K562 (cell line): ENCODE measurements at regions not wholly inside any gene's neighbourhood (a gene's known extent, or its start where the extent isn't known, plus 50 kb on each side); places are given as distances from the start of the nearest gene placed in this dataset.

Experiments used
- BACH1 ChIP-seq: fragments of 200-800 bp; sonication (Bioruptor generic); IDR thresholded peaks from 2 replicates; pipeline ENCODE4 v1.6.1; 2016; ENCODE audit warnings: missing genetic modification characterization, missing compliant biosample characterization
- CCNT2 ChIP-seq: IDR thresholded peaks from 2 replicates; pipeline ENCODE4 v1.6.1; 2011; ENCODE audit warnings: borderline replicate concordance, low read depth, mild to moderate bottlenecking, moderate library complexity, mixed read lengths, low read length; ENCODE audit not compliant: insufficient read length; ENCODE audit errors: extremely low read depth
- DNMT1 ChIP-seq: fragments of 450-650 bp; IDR thresholded peaks from 2 replicates; pipeline ENCODE4 v1.6.1; 2016; ENCODE audit warnings: antibody characterized with exemption, mild to moderate bottlenecking
- KAT2B ChIP-seq: IDR thresholded peaks from one replicate; pipeline ENCODE4 v1.6.1; 2012; ENCODE audit warnings: low read depth, mild to moderate bottlenecking, control low read depth, inconsistent platforms, low read length, moderate library complexity
- MIER1 ChIP-seq: fragments of 450-650 bp; IDR thresholded peaks from 2 replicates; pipeline ENCODE4 v1.6.1; 2016; ENCODE audit warnings: antibody characterized with exemption, mild to moderate bottlenecking, low read depth
- NCOR1 ChIP-seq: fragments of 450-650 bp; IDR thresholded peaks from 2 replicates; pipeline ENCODE4 v1.6.1; 2016; ENCODE audit warnings: mild to moderate bottlenecking, moderate library complexity
- NR1H2 ChIP-seq: sonication (generic); formaldehyde crosslinking; IDR thresholded peaks from 2 replicates; pipeline ENCODE4 v1.4.0; 2020; ENCODE audit warnings: mild to moderate bottlenecking, missing genetic modification reagents
- PHTF2 ChIP-seq: fragments of 250-450 bp; sonication (Bioruptor Pico); IDR thresholded peaks from 2 replicates; pipeline ENCODE4 v1.5.0; 2021; ENCODE audit warnings: mild to moderate bottlenecking
- SAFB2 ChIP-seq: fragments of 200-400 bp; formaldehyde crosslinking; IDR thresholded peaks from 2 replicates; pipeline ENCODE4 v1.6.1; 2018; ENCODE audit warnings: borderline replicate concordance, low read length, low read depth, moderate library complexity; ENCODE audit not compliant: severe bottlenecking
- SMAD4 ChIP-seq: fragments of 250-450 bp; sonication (Bioruptor Pico); conservative IDR thresholded peaks from 2 replicates; pipeline ENCODE4 v1.8.0; 2021; ENCODE audit warnings: inconsistent platforms, mild to moderate bottlenecking, moderate library complexity
- TAF9B ChIP-seq: fragments of 450-650 bp; IDR thresholded peaks from 2 replicates; pipeline ENCODE4 v1.6.1; 2018; ENCODE audit warnings: mild to moderate bottlenecking; ENCODE audit not compliant: partially characterized antibody
- TAL1 ChIP-seq: fragments of 450-650 bp; IDR thresholded peaks from 2 replicates; pipeline ENCODE4 v1.6.1; 2016; ENCODE audit warnings: mild to moderate bottlenecking
- TSC22D4 ChIP-seq: fragments of 450-650 bp; IDR thresholded peaks from 2 replicates; pipeline ENCODE4 v1.6.1; 2016; ENCODE audit warnings: missing genetic modification characterization, missing biosample characterization, control low read depth
- ZFP36 ChIP-seq: fragments of 150-350 bp; IDR thresholded peaks from 2 replicates; pipeline ENCODE4 v1.6.1; 2018; ENCODE audit warnings: low read length, low read depth; ENCODE audit not compliant: partially characterized antibody
- ZNF174 ChIP-seq: fragments of 250-450 bp; sonication (Bioruptor Pico); IDR thresholded peaks from 2 replicates; pipeline ENCODE4 v1.4.0; 2020; ENCODE audit warnings: mild to moderate bottlenecking
- ZNF431 ChIP-seq: sonication (generic); formaldehyde crosslinking; IDR thresholded peaks from 2 replicates; pipeline ENCODE4 v1.8.0; 2022; ENCODE audit warnings: mild to moderate bottlenecking, missing genetic modification reagents
- TF ChIP-seq, protein P1 (sequence below): sonication (generic); formaldehyde crosslinking; IDR thresholded peaks from 2 replicates; pipeline ENCODE4 v1.8.1; 2023; ENCODE audit warnings: missing genetic modification reagents, mild to moderate bottlenecking, borderline replicate concordance
- TF ChIP-seq, protein P2 (sequence below): fragments of 450-650 bp; IDR thresholded peaks from 2 replicates; pipeline ENCODE4 v1.6.1; 2018; ENCODE audit not compliant: partially characterized antibody
- TF ChIP-seq, protein P3 (sequence below): fragments of 250-450 bp; sonication (Bioruptor Pico); IDR thresholded peaks from 2 replicates; pipeline ENCODE4 v1.6.1; 2021; ENCODE audit warnings: mild to moderate bottlenecking

DNA sequence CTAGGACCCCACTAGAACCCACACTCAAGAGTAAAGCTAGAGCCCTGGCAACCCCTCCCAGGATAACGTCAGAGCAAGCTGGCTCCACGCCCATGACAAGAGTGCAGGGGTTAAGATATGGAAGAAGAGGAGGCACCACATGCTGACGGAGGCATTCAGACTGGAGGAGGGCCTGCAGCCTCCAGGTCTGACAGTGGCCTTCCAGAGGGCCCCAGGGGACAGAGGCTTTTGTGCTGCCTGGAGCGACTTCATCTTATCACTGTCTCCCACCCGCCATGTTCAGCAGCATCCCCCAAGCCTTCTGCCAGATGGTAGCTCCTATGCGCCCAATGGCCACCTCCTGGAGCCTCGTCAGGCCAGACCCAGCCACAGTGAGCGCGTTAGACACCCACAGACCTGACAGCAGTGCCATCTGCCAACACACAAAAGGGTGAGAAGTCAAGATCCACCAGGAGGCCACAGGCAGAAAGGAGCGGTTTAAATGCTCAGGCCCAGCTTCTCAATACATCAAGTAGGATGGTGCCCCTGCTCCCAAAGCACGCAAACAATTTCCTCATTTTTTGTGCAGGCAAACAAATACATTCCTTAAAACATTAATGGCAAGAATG lies 65.8 kb downstream of the C5orf15 start (continued):
- TF ChIP-seq, protein P1, sequence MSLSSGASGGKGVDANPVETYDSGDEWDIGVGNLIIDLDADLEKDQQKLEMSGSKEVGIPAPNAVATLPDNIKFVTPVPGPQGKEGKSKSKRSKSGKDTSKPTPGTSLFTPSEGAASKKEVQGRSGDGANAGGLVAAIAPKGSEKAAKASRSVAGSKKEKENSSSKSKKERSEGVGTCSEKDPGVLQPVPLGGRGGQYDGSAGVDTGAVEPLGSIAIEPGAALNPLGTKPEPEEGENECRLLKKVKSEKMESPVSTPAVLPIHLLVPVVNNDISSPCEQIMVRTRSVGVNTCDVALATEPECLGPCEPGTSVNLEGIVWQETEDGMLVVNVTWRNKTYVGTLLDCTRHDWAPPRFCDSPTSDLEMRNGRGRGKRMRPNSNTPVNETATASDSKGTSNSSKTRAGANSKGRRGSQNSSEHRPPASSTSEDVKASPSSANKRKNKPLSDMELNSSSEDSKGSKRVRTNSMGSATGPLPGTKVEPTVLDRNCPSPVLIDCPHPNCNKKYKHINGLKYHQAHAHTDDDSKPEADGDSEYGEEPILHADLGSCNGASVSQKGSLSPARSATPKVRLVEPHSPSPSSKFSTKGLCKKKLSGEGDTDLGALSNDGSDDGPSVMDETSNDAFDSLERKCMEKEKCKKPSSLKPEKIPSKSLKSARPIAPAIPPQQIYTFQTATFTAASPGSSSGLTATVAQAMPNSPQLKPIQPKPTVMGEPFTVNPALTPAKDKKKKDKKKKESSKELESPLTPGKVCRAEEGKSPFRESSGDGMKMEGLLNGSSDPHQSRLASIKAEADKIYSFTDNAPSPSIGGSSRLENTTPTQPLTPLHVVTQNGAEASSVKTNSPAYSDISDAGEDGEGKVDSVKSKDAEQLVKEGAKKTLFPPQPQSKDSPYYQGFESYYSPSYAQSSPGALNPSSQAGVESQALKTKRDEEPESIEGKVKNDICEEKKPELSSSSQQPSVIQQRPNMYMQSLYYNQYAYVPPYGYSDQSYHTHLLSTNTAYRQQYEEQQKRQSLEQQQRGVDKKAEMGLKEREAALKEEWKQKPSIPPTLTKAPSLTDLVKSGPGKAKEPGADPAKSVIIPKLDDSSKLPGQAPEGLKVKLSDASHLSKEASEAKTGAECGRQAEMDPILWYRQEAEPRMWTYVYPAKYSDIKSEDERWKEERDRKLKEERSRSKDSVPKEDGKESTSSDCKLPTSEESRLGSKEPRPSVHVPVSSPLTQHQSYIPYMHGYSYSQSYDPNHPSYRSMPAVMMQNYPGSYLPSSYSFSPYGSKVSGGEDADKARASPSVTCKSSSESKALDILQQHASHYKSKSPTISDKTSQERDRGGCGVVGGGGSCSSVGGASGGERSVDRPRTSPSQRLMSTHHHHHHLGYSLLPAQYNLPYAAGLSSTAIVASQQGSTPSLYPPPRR (CRISPR knock-in tag), result no peak
- no peak for TF ChIP-seq ZFP36
- TF ChIP-seq TAL1, result peak; percentile 64; the same call in 1 of the 2 replicates
- TF ChIP-seq TAF9B, result no peak
- no peak for TF ChIP-seq ZNF174
- TF ChIP-seq PHTF2 (CRISPR knock-in tag), result no peak
- no peak for TF ChIP-seq MIER1
- no peak for TF ChIP-seq KAT2B
- no peak for TF ChIP-seq TSC22D4 (tag)
- TF ChIP-seq DNMT1, result no peak
- peak; percentile 32 for TF ChIP-seq CCNT2
- TF ChIP-seq NR1H2 (CRISPR knock-in tag), result no peak
- TF ChIP-seq, protein P2, sequence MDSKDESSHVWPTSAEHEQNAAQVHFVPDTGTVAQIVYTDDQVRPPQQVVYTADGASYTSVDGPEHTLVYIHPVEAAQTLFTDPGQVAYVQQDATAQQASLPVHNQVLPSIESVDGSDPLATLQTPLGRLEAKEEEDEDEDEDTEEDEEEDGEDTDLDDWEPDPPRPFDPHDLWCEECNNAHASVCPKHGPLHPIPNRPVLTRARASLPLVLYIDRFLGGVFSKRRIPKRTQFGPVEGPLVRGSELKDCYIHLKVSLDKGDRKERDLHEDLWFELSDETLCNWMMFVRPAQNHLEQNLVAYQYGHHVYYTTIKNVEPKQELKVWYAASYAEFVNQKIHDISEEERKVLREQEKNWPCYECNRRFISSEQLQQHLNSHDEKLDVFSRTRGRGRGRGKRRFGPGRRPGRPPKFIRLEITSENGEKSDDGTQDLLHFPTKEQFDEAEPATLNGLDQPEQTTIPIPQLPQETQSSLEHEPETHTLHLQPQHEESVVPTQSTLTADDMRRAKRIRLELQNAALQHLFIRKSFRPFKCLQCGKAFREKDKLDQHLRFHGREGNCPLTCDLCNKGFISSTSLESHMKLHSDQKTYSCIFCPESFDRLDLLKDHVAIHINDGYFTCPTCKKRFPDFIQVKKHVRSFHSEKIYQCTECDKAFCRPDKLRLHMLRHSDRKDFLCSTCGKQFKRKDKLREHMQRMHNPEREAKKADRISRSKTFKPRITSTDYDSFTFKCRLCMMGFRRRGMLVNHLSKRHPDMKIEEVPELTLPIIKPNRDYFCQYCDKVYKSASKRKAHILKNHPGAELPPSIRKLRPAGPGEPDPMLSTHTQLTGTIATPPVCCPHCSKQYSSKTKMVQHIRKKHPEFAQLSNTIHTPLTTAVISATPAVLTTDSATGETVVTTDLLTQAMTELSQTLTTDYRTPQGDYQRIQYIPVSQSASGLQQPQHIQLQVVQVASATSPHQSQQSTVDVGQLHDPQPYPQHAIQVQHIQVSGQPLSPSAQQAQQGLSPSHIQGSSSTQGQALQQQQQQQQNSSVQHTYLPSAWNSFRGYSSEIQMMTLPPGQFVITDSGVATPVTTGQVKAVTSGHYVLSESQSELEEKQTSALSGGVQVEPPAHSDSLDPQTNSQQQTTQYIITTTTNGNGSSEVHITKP, result peak; percentile 98
- TF ChIP-seq SAFB2, result no peak
- TF ChIP-seq NCOR1, result peak; percentile 76
- TF ChIP-seq, protein P3, sequence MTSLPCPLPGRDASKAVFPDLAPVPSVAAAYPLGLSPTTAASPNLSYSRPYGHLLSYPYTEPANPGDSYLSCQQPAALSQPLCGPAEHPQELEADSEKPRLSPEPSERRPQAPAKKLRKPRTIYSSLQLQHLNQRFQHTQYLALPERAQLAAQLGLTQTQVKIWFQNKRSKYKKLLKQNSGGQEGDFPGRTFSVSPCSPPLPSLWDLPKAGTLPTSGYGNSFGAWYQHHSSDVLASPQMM, result no peak
- no peak for TF ChIP-seq BACH1 (tag)
- TF ChIP-seq SMAD4, result peak; percentile 56
- no peak for TF ChIP-seq ZNF431
